Activated B cell treated with CpG ODN at 0.5 μM for 24 hours (primary cell): ENCODE measurements at regions not wholly inside any gene's neighbourhood (a gene's known extent, or its start where the extent isn't known, plus 50 kb on each side); places are given as distances from the start of the nearest gene placed in this dataset.

Experiments
- ATAC-seq: fragments of 200-7000 bp; cut with Tn5 transposase; one replicate; pipeline ENCODE4 v1.10.0; 2021; ENCODE audit warnings: low read depth, mild to moderate bottlenecking, moderate library complexity
- CTCF ChIA-PET: fragments of 350-600 bp; sonication (Branson Sonifier 250); formaldehyde crosslinking; loops from one replicate; lab custom pipeline; 2021; ENCODE audit warnings: antibody characterized with exemption; lab: Charles Lee
- POLR2A ChIA-PET: fragments of 350-600 bp; sonication (Branson Sonifier 250); formaldehyde crosslinking; loops from one replicate; lab custom pipeline; 2021; ENCODE audit warnings: antibody characterized with exemption; lab: Charles Lee
- DNase-seq: peaks from one replicate; pipeline ENCODE4 v3.0.0; 2022
- H3K27ac Mint-ChIP-seq: one replicate; pipeline ENCODE4 v1.8.0; 2020; ENCODE audit warnings: mixed read lengths
- H3K27me3 Mint-ChIP-seq: one replicate; pipeline ENCODE4 v1.8.0; 2021; ENCODE audit warnings: mixed read lengths
- H3K36me3 Mint-ChIP-seq: one replicate; pipeline ENCODE4 v1.8.0; 2021; ENCODE audit warnings: low read depth, mixed read lengths
- H3K4me1 Mint-ChIP-seq: one replicate; pipeline ENCODE4 v1.8.0; 2021; ENCODE audit warnings: mixed read lengths
- H3K4me3 Mint-ChIP-seq: one replicate; pipeline ENCODE4 v1.8.0; 2020; ENCODE audit warnings: mild to moderate bottlenecking, mixed read lengths
- H3K9me3 Mint-ChIP-seq: one replicate; pipeline ENCODE4 v1.8.0; 2020; ENCODE audit warnings: mixed read lengths
- CTCF ChIP-seq: fragments of 200-600 bp; IDR thresholded peaks from one replicate; pipeline ENCODE4 v1.8.0; 2022; ENCODE audit warnings: antibody characterized with exemption, mild to moderate bottlenecking
- intact Hi-C: fragments of 100-400 bp; cut with micrococcal nuclease; formaldehyde crosslinking; loops from one replicate; pipeline ENCODE4 v1.15.1; 2024

- no peak overlapping the region for H3K4me3 Mint-ChIP-seq
- no peaks in the 10 kb centered on the region for H3K4me1 Mint-ChIP-seq
- DNase-seq, result no peak
- H3K36me3 Mint-ChIP-seq, result no peaks in the 10 kb centered on the region
- no peaks in the 10 kb centered on the region for H3K27me3 Mint-ChIP-seq
- no peak for ATAC-seq
- TF ChIP-seq CTCF, result no peak
- ChIA-PET CTCF (no interaction called here), POLR2A (no interaction called here)
- no peak overlapping the region for H3K27ac Mint-ChIP-seq
- H3K9me3 Mint-ChIP-seq, result no peaks in the 10 kb centered on the region
- intact Hi-C loops, result no loop called here
Observed at GRCh38 chr20:59470521-59470920, 133.8 kb upstream of the PHACTR3 start.

- Mint-ChIP-seq H3K36me3 (no peaks in the 10 kb centered on the region), H3K9me3 (no peaks in the 10 kb centered on the region), H3K27ac (no peak overlapping the region), H3K4me1 (no peaks in the 10 kb centered on the region), H3K4me3 (no peak overlapping the region), H3K27me3 (no peaks in the 10 kb centered on the region)
- POLR2A ChIA-PET, result no interaction called here
- intact Hi-C loops, result no loop called here
- DNase-seq, result no peak
- TF ChIP-seq CTCF, result no peak
- CTCF ChIA-PET, result no interaction called here
- no peak for ATAC-seq
Observed at GRCh38 chr20:59471653-59472421, 132.5 kb upstream of the PHACTR3 start.

- H3K4me3 Mint-ChIP-seq, result no peak overlapping the region
- H3K27ac Mint-ChIP-seq, result no peak overlapping the region
- DNase-seq (no peak), ATAC-seq (no peak)
- no peaks in the 10 kb centered on the region for H3K36me3 Mint-ChIP-seq
- TF ChIP-seq CTCF, result no peak
- no peaks in the 10 kb centered on the region for H3K27me3 Mint-ChIP-seq
- intact Hi-C loops, result no loop called here
- ChIA-PET CTCF (no interaction called here), POLR2A (no interaction called here)
- no peaks in the 10 kb centered on the region for H3K4me1 Mint-ChIP-seq
- H3K9me3 Mint-ChIP-seq, result no peaks in the 10 kb centered on the region
Observed at GRCh38 chr20:59473742-59474141, 130.6 kb upstream of the PHACTR3 start.

GRCh38 chr20:59481067-59481466 lies 123.3 kb upstream of the PHACTR3 start:
- no peak for ATAC-seq
- ChIA-PET CTCF (no interaction called here), POLR2A (no interaction called here)
- Mint-ChIP-seq H3K4me1 (no peaks in the 10 kb centered on the region), H3K9me3 (no peaks in the 10 kb centered on the region), H3K4me3 (no peak overlapping the region), H3K27me3 (peaks cover 17% of the 10 kb centered on the region), H3K27ac (no peak overlapping the region), H3K36me3 (no peaks in the 10 kb centered on the region)
- DNase-seq, result no peak
- intact Hi-C loops, result no loop called here
- no peak for TF ChIP-seq CTCF

GRCh38 chr20:59481477-59482018 lies 122.8 kb upstream of the PHACTR3 start:
- TF ChIP-seq CTCF, result no peak
- POLR2A ChIA-PET, result no interaction called here
- intact Hi-C loops, result no loop called here
- DNase-seq (no peak), ATAC-seq (no peak)
- CTCF ChIA-PET, result no interaction called here
- no peaks in the 10 kb centered on the region for H3K36me3 Mint-ChIP-seq
- H3K27me3 Mint-ChIP-seq, result peaks cover 17% of the 10 kb centered on the region
- H3K27ac Mint-ChIP-seq, result no peak overlapping the region
- no peak overlapping the region for H3K4me3 Mint-ChIP-seq
- no peaks in the 10 kb centered on the region for H3K4me1 Mint-ChIP-seq
- no peaks in the 10 kb centered on the region for H3K9me3 Mint-ChIP-seq
